SK-N-DZ (cell line): ENCODE measurements at regions not wholly inside any gene's neighbourhood (a gene's known extent, or its start where the extent isn't known, plus 50 kb on each side); places are given as distances from the start of the nearest gene placed in this dataset.
A peak's percentile ranks its signal among the peaks of the same experiment; 100 is the strongest.

Source experiments
- DNase-seq: peaks from one replicate; pipeline ENCODE4 v3.0.0-alpha.2; 2015; ENCODE audit warnings: low spot score

DNA sequence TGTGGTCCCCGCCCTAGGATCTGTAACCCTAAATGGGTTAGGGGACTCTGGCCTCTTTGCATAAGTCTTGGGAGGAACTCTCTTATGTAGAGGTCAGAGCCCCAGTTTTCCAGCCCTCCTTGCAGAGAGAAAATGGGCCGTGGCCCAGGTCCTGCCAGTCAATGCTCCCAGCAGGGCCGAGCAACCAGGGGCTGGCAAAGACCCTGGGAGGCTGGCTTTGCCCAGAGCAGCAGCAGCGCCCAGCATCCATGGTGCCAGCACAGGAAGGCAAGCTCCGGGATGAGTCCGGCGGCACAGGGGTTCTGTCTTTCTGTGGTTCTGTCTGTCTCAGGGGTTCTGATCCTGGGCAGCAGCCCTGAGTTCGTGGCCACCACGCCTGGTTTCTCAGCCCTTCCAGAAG is 684.8 kb downstream of the BRD1 start:
- no peak for DNase-seq

DNA sequence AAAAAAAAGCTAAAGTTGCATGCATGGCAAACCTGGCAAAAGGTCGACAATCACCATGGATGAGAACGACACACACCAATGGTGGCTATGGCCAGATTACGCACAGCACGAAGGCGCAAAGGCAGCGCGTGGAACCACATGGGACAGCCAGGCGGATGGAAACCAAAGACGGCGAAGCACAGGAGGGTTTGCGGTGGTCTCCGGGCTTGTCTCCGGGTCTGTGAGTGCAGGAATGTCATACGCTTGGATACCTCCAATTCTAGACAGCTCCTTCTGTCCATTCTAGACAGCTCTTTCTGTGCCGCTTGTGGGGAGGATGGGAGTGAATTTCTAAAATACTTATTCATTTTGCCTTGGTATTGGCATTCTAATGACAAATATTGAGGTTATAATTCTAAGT is 685.4 kb downstream of the BRD1 start:
- no peak for DNase-seq

DNA sequence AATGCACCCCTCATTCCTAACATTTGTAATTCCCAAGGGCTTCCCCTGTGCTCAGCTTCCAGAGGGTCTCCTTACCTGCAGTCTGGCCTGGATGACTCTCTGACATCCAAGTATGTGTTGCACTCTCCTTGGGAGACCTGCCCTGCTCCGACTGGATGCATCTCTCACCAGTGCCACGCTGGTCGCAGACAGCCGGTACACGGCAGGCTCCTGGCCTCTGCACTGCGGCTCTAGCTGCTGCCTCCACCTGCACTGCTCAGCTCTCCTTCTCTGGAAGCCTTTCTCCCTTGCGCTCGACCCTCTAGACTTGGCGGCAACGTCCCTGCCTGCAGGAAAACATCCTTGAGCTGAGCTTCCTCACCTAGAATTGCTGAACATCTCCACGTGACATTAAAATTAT is 685.9 kb downstream of the BRD1 start:
- no peak for DNase-seq

DNA sequence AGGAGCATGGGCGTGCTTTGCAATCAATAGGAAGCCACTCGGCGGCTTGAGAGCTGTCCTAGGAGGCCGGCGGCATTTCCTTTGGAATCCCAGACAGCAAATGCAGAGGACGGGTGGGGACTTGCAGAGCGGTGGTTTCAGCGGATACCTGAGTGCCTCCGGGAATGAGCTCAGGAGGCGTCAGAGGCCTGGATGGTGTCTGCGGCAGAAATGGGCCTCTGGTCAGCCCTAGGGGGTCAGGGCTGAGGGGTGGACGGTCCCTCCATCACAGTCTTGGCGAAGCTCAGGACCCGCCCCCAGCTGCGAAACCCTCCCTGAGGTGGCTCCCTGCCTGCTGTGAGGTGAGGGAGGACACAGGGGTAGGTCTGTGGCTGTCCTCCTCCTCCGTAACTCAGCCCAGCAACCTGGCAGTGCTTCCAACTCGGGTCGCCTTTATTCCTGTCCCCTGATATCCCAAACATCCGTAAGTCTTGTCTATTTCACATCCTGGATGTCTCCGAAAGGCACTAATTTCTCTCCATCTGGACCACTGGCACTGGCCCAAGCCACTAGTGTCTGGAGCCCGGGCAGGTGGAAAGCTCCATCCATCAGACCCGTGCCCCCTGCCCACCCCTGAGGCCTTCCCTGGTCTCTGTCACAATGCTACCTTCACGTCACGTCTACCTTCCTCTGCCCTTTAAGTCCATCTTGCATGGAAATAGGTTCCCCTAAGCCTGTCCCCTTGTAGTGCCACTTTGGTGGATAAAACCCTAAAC is 686.6 kb downstream of the BRD1 start:
- no peak for DNase-seq

DNA sequence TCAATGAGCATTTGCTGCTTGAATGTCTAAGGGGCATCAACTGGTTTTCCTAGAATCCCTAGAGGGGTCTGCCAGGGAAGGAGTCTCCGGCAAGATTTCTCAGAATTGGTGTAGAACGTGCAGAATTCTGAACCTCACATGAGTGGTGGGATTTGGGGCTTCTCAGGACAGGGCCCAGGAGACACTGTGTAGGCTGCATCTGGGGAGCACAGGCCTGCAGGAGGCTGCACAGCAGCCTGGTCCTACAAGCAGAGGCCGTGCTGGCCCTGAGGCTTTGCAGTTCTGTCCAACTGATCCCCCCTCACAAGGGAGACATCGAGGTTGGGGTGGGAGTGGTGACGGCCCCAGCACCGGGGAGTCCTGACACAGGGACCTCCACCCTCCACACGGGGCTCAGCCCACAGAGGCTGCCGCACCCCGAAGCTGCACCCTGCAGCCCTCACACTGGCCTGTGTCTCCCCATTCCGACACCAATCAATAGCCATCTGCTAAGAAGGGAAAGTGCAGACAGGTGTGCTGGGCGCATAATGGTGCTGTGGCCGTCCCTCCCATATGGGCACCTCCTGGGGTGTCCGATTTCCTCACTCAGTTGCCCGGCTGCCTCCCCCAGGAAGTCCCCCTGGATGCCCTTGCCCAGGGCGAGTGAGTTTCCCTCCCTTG is 688.1 kb downstream of the BRD1 start:
- DNase-seq: no peak

DNA sequence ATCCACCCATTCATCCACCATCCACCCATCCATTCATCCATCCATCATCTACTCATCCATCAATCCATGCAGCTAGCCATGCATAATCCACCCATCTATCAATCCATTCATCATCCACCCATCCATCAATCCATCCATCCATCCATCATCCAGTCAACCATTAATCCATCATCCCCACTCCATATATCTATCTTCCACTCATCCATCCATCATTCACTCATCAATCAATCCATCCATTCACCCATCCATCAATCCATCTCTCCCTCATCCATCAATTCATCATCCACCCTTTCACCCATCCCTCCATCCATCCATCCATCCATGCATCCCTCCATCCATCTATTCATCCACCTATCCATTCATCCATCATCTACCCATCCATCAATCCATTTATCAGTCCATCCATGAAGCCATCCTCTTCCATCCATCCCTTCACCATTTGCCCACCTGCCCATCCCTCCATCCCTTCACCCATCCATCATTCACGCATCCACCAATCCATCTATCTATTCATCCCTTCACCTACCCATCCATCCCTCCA is 689.4 kb downstream of the BRD1 start:
- no peak for DNase-seq

DNA sequence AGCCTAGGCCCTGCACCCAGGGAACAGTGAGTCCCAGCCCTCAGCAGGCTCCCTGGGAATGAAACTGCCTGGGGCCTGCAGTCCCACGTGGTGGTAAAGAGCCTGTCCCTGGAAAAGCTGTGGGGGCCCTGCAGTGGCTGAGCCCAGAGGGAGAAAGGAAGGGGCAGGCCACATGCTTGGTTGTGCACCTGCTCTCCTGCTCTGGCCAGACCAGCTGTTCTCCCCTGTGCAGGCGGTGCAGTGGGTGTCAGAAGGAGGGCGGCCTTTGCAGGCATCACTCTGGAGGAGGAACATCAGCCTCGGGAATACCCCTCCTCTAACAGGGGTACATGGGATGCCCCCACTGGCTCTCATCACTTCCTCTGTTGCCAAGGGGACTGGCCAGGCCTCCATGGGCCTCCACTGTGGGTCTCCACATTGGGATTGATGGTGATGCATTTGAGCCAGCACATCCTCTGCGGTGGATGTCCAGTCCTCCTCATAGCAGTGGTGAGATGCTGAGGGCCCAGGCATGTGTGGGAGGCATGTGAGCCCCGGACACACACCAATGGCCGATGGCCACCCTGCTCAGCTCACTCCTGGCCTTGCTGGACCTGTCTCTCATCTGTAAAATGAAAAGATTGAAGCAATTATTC is 690.4 kb downstream of the BRD1 start:
- peak; percentile 70 for DNase-seq

DNA sequence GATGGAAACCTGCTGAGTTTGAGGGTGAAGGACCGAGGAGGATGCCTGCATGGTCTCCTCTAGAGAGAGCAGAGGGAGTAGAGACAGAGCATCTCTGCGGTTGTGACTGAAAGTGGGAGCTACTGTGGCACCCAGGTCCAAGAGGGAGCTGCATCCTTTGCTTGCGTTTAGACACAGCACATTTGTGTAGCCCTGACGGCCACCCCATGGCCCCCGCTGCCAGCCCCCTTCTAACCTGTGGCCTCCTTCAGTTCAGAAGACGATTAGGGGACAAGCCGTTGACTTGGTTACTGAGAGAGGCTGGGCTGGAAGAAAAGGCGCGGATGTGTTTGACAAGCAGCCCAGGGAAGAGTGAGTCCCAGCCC is 690.9 kb downstream of the BRD1 start:
- DNase-seq: no peak

DNA sequence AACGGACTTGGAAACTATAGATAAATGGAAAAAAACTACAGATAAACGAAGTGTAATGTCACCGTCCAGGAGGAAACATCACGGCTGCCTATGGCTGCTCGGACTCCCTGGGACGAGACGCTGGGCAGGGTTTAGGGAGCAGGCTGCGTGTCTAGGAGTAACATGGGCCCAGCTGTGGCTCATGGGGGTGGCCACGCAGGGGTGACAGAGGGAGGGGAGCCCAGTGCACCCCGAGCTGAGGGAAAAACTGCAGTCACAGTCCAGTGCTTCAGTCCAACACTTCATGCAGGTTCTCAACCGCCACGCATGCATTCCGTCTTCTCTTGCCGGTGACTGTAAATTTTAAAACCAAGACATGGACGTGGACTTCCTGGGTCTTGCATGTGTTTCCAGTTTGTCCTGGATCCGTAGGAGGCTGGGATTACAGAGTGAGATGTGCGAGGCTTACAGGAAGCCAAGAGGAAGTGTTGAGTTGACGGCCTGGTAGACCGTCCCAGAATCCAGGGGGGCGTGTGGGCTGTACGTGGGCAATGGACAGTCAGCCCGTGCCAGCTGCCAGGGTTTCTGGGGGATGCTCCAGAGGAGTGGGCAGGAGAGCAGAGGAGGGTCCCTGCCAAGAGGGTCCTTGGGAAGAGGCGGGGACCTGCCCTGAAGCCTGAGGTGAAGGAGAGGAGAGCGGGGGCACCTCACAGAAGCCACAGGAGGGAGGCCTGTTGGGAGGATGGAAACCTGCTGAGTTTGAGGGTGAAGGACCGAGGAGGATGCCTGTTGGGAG is 691.4 kb downstream of the BRD1 start:
- DNase-seq: no peak

DNA sequence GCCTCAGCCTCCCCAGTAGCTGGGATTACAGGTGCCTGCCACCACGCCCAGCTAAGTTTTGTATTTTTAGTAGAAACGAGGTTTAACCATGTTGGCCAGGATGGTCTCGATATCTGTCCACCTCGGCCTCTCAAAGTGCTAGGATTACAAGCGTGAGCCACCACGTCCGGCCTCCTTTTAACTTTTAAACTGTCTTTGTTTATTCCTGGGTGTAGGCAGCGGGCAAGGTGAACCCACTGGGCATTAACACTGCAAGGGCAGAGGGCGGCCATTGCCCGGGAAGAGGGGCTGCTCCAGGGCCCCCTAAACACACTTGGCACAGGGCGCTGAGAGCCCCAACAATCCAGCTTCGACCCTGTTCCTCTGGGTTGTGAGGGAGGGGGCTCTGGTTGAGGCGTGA is 693.6 kb downstream of the BRD1 start:
- DNase-seq: no peak

DNA sequence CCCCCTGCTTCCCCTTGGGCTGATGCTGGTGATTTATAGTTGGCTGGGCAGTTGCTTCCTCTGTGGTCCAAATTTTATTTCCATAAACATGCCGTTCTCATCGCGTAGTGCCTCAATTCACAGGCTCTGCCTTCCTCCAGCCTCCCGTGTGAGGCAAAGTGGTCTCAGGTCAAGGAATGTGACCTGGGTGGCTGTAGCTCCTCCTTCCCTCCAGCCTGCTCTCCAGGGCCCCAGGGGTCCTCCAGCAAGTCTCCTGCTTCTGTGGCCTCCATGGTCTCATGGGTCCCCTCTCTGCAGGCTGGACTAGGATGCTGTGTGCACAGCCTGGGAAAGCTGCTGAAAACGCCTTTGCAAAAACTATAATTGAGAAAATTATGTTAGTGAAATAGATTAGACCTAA is 694.1 kb downstream of the BRD1 start:
- no peak for DNase-seq

DNA sequence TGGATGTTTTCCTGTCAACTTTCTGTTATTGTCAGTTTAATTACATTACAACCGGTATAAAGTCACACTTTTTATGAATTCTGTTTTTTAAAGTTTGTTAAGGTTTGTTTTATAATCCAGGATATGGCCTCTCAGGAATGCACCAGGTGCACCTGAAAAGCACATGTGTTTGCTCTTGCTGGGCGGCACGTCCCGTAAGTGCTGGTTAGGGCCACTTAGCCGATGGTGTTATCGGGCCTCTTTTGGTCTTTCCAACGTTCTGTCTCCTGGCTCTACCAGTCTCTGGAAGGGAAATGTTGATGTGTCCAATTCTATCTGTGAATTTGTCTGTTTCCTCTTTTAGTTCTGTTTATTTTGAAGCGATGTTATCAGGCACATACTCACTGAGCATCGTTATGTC is 695.7 kb downstream of the BRD1 start:
- DNase-seq: no peak

DNA sequence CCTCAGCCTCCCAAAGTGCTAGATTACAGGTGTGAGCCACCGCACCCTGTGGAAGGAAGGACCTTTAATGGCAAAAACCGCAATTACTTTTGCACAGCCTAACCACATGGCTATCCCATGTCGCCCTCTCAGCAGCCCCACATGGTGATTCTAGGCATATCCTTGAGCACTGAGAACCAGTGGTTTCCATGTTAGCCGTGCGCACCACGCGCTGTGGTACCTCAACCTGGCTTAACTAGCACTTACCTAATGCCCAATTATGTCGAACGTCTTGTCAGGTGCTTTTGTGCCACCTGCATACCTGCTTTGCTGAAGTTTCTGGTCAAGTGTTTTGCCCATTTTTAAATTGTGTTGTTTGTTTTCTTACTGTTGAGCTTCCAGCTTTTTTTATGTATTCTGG is 697.9 kb downstream of the BRD1 start:
- no peak for DNase-seq

DNA sequence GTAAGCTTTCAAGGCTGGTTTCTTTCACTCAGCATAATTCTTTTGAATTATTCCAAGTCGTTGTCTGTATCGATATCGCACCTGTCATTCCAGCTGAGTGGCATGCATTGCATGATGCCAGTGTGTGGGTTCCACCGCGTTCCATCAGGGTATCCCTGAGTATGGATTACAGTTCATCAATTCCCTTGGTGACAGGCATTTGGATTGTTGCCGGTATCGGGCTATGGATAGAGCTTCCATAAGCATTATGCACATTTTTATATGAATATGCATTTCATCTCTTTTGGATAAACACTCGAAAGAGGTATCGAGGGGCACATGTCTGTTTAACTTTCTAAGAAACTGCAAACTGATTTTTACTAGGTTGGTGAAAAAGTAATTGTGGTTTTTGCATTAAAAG is 698.8 kb downstream of the BRD1 start:
- DNase-seq: no peak

DNA sequence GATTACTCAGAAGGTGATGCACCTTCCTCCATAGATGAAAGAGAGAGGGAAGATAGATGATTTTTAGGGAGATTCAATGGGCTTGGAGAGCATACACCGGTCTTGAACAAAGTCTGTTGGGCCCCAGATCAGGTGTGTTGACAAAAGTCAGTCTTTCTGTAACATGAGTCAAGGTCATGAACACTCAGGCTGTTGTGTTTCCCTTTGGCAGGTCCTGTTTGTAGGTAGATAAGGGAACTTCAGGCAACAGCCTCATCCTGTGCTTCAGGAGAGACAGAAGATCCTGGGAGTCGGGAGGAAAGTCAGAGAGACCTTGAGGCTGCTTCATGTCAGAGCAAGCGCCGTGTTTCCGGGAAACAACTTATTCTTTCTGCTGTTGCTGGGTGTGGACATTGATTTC is 703.1 kb downstream of the BRD1 start:
- no peak for DNase-seq

DNA sequence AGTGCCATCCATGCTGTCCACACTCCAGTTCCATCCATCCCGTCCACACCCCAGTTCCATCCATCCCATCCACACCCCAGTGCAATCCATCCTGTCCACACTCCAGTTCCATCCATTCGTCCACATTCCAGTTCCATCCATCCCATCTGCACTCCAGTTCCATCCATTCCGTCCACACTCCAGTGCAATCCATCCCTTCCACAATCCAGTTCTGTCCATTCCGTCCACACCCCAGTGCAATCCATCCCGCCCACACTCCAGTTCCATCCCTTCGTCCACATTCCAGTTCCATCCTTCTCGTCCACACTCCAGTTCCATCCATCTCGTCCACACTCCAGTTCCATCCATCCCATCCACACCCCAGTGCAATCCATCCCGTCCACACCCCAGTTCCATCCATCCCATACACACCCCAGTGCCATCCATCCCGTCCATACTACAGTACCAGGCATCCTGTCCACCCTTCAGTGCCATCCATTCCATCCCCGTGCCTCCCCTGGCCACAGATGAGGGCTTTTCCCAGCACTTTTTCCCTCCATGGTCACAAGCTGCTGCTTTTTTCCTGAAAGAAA is 704.0 kb downstream of the BRD1 start:
- DNase-seq: no peak

DNA sequence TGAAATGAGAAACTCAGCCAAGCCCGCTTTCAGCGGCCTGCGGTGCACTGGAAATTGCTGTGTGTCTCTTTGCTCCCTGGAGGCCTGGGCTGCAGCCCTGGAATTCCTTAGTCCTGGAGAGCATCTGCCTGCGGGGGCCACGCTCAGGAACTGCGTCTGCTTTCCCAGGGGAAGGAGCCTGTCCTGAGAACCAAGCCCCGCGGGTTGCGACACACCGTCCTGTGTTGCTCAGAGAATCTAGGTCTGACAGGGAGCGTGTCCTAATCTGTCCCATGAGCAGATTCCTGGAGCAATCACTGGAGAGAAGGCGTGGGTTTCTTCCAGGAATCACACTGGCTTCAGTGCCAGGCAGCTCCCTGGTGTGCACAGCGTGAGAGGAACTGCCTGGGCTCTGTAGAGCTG is 708.1 kb downstream of the BRD1 start:
- DNase-seq: peak; percentile 65

DNA sequence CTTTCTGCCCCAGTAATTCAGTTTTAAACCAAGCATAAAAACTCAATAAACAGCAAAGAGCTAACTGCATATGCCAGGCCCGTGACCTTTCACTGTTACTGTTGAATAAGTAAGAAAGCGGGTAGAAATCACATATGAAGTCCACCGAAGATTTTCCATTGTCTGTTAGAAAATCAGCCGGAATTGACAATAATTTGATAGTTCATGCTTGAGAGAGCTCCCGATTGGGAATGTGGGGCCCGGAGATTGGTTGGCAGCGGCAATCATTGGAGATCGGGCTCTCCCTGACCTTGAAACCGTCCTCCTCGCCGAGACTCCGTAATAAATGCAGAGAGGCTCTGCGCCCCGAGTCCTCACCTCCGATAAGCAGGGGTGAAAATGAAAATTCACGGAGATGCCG is 709.6 kb downstream of the BRD1 start:
- no peak for DNase-seq

DNA sequence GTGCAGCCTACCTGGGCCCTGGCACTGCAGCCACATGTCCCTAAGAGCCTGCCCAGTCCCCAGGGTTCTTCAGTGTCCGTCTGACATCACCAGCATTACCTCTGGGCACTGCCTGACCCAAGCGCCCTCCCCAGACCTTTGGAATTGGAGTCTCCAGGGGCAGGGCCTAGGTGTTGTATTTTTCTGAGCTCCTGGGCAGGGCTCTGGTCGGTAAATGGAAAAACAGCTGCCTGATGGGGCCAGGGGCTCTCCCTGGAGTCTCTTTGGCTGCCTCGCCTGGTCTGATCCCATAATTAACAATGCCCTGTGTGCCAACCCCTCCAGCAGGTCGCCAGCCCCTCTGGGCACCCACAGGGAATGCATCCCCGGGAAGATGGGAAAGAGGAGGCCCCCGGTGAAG is 710.2 kb downstream of the BRD1 start:
- no peak for DNase-seq

DNA sequence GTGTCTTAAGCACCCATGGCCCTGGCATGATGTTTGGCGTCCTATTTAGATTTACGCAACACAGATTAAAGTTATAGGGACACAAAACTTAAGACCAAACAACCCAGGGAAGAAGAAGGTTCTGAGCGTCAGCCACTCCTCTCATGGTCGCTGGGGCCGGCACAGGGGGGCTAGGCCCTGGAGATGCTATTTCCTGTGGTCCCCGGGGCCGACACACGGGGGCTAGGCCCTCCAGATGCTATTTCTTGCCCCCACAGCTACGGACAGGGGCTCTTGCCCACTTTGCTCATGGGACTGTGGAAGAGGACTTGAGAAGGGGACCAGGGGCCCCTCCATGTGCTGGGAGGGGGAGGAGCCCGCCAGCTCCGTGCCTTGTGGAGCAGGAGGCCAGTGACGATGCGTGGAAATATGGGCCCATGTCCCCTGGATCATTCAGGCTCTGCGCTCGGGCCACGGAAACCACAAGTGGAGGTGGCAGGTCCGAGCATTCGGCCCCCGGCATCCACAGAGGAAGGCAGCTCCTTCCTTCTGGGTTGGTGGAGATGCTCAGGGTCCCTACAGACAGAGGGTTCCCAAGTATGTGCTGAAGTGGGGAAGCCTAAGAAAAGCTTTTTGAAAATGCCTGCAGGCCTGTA is 711.1 kb downstream of the BRD1 start:
- DNase-seq: no peak

DNA sequence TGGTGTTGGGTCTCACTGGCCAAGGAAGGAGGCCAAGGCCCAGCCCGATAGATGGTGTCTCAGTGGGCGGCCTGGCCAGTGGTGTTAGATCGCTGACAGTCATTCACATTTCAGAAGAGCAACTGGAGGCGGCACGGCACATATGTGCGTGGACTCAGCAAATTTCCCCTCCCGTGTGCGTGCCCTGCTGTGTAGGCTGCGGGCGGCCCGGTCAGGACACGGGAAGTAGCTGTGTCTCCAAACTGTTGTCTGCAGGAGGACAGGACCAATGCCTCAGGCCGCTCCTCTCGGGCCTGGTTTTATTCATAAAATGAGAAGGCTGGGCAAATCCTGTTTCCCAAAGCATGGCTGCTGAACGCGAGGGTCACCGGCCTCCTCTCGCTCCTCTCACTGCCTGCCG is 711.7 kb downstream of the BRD1 start:
- DNase-seq: no peak
